ENCODE measurements at regions not wholly inside any gene's neighbourhood (a gene's known extent, or its start where the extent isn't known, plus 50 kb on each side); places are given as distances from the start of the nearest gene placed in this dataset.

DNA sequence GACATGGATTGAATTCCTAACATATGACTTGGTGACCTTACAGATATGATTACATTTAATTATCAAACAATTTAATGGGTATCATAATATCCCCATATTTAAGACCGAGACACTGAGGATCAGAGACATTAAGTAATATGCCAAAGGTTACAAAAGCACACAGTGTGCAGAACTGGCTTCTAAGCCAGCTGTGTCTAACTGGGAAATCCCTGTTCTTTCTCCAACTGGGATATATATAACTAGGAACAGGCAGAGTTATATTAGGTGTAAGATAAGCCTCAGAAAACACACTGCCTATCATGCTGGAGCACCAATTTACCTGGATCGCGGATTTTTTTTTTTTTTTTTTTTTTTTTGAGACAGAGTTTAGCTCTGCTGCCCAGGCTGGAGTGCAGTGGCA, 88.3 kb upstream of the ADGRL2 start:
- TF ChIP-seq, protein P1, sequence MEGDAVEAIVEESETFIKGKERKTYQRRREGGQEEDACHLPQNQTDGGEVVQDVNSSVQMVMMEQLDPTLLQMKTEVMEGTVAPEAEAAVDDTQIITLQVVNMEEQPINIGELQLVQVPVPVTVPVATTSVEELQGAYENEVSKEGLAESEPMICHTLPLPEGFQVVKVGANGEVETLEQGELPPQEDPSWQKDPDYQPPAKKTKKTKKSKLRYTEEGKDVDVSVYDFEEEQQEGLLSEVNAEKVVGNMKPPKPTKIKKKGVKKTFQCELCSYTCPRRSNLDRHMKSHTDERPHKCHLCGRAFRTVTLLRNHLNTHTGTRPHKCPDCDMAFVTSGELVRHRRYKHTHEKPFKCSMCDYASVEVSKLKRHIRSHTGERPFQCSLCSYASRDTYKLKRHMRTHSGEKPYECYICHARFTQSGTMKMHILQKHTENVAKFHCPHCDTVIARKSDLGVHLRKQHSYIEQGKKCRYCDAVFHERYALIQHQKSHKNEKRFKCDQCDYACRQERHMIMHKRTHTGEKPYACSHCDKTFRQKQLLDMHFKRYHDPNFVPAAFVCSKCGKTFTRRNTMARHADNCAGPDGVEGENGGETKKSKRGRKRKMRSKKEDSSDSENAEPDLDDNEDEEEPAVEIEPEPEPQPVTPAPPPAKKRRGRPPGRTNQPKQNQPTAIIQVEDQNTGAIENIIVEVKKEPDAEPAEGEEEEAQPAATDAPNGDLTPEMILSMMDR (IDR thresholded peaks at IDR 0.05; ENCODE audit: control extremely low read depth, extremely low read depth), result no peak

DNA sequence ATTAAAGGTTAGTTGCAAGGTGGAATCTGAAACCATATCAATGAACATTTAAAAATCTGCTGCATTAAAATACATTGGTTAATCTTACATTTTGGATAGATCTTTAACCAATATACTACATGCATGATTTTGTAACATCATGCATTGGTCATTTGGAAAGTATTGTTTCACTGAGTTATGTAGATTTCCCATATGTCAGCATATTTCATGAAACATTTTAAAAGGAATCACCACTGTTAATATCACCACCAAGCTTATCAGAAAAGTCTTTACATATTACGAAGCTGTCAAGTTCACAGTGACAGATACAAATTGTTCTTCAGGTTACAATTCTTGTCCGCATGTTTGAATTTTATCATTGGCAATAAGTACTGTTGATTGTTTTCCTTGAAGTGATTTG, 89.9 kb upstream of the ADGRL2 start:
- ATAC-seq (ENCODE audit: insufficient read depth, low FRiP score) (no peak), DNase-seq (no peak)
- Histone ChIP-seq H3K36me3 (ENCODE audit: control insufficient read depth in 4 of 4, insufficient read depth in 4 of 4, low read length in 4 of 4) (no peaks in the 10 kb centered on the region), H3K27me3 (ENCODE audit: control insufficient read depth in 3 of 3, insufficient read depth in 3 of 3, low read length in 2 of 3) (no peaks in the 10 kb centered on the region), H3K4me3 (no peak overlapping the region), H3K9me3 (ENCODE audit: control insufficient read depth in 4 of 4, insufficient read depth in 3 of 4, low read length in 3 of 4) (no peaks in the 10 kb centered on the region), H3K4me1 (ENCODE audit: control insufficient read depth in 5 of 5, insufficient read depth in 5 of 5, low read length in 5 of 5) (peaks cover 0 to 7% (median 0%) of the 10 kb centered on the region in 5 donors), H3K9ac (ENCODE audit: insufficient read depth in 1 of 2, low read length in 2 of 2) (no peak overlapping the region), H3K27ac (ENCODE audit: low read depth in 1 of 2, low read length in 1 of 2) (no peak overlapping the region)
- WGBS, 2 donors, result 84 to 88% methylated on average over 2 of the region's 2 CpGs
- TF ChIP-seq, protein P1 (IDR thresholded peaks at IDR 0.05; ENCODE audit: control extremely low read depth, extremely low read depth), result no peak

More for the DNA sequence above, 88.3 kb upstream of the ADGRL2 start:
- no peaks in the 10 kb centered on the region for H3K36me3 ChIP-seq (ENCODE audit: control insufficient read depth in 4 of 4, insufficient read depth in 4 of 4, low read length in 4 of 4)
- H3K27me3 ChIP-seq (ENCODE audit: control insufficient read depth in 3 of 3, insufficient read depth in 3 of 3, low read length in 2 of 3), result no peaks in the 10 kb centered on the region
- no peak for DNase-seq
- H3K4me3 ChIP-seq, result no peak overlapping the region
- no peak overlapping the region for H3K27ac ChIP-seq (ENCODE audit: low read depth in 1 of 2, low read length in 1 of 2)
- 95 to 98% methylated on average over 3 of the region's 3 CpGs for WGBS, 2 donors
- H3K9me3 ChIP-seq (ENCODE audit: control insufficient read depth in 4 of 4, insufficient read depth in 3 of 4, low read length in 3 of 4), result no peaks in the 10 kb centered on the region
- no peak for ATAC-seq (ENCODE audit: insufficient read depth, low FRiP score)
- peaks cover 0 to 5% (median 0%) of the 10 kb centered on the region in 5 donors for H3K4me1 ChIP-seq (ENCODE audit: control insufficient read depth in 5 of 5, insufficient read depth in 5 of 5, low read length in 5 of 5)
- no peak overlapping the region for H3K9ac ChIP-seq (ENCODE audit: insufficient read depth in 1 of 2, low read length in 2 of 2)

DNA sequence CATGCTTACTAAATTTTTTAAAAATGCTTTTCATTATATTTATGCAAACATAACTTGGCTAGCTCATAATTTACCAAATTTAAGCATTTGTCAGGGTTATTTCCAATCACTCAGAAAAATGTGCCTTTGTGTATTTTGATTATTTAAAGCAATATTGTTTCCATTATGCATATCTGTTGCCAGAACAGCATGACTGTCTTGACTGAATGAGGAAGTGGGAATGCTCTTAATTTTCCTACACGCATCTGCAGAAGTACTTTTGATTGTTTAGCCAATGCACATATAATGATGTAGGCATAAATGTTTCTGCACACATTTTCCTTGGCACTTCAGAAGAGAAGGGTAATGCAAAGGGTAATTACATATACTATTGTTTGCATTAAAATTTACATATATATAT, 92.5 kb upstream of the ADGRL2 start:
- ATAC-seq (ENCODE audit: insufficient read depth, low FRiP score) (no peak), DNase-seq (peak in 1 of 3 donors; percentile 22)
- 54 to 61% methylated on average over 1 of the region's 1 CpG for WGBS, 2 donors
- H3K4me1 ChIP-seq (ENCODE audit: control insufficient read depth in 5 of 5, insufficient read depth in 5 of 5, low read length in 5 of 5), result peaks cover 0 to 7% (median 0%) of the 10 kb centered on the region in 5 donors
- TF ChIP-seq, protein P1 (IDR thresholded peaks at IDR 0.05; ENCODE audit: control extremely low read depth, extremely low read depth), result no peak
- no peaks in the 10 kb centered on the region for H3K9me3 ChIP-seq (ENCODE audit: control insufficient read depth in 4 of 4, insufficient read depth in 3 of 4, low read length in 3 of 4)
- no peaks in the 10 kb centered on the region for H3K27me3 ChIP-seq (ENCODE audit: control insufficient read depth in 3 of 3, insufficient read depth in 3 of 3, low read length in 2 of 3)
- no peaks in the 10 kb centered on the region for H3K36me3 ChIP-seq (ENCODE audit: control insufficient read depth in 4 of 4, insufficient read depth in 4 of 4, low read length in 4 of 4)
- no peak overlapping the region for H3K4me3 ChIP-seq
- no peak overlapping the region for H3K9ac ChIP-seq (ENCODE audit: insufficient read depth in 1 of 2, low read length in 2 of 2)
- H3K27ac ChIP-seq (ENCODE audit: low read depth in 1 of 2, low read length in 1 of 2), result no peak overlapping the region

Measured in lung (tissue), 11 donors.